ENCODE measurements at regions not wholly inside any gene's neighbourhood (a gene's known extent, or its start where the extent isn't known, plus 50 kb on each side); places are given as distances from the start of the nearest gene placed in this dataset.

GRCh38 chr6:9532621-9533557 is 882.0 kb downstream of the TFAP2A start:
- FAIRE-seq (no peak), DNase-seq (ENCODE audit: insufficient read length, low spot score) (no peak)
- TF ChIP-seq, protein P1, sequence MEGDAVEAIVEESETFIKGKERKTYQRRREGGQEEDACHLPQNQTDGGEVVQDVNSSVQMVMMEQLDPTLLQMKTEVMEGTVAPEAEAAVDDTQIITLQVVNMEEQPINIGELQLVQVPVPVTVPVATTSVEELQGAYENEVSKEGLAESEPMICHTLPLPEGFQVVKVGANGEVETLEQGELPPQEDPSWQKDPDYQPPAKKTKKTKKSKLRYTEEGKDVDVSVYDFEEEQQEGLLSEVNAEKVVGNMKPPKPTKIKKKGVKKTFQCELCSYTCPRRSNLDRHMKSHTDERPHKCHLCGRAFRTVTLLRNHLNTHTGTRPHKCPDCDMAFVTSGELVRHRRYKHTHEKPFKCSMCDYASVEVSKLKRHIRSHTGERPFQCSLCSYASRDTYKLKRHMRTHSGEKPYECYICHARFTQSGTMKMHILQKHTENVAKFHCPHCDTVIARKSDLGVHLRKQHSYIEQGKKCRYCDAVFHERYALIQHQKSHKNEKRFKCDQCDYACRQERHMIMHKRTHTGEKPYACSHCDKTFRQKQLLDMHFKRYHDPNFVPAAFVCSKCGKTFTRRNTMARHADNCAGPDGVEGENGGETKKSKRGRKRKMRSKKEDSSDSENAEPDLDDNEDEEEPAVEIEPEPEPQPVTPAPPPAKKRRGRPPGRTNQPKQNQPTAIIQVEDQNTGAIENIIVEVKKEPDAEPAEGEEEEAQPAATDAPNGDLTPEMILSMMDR (IDR thresholded peaks at IDR 0.05; ENCODE audit: insufficient read depth, missing control alignments): no peak

GRCh38 chr6:9527679-9528286 is 887.1 kb downstream of the TFAP2A start:
- FAIRE-seq: no peak
- DNase-seq (ENCODE audit: insufficient read length, low spot score): no peak
- TF ChIP-seq, protein P1 (IDR thresholded peaks at IDR 0.05; ENCODE audit: insufficient read depth, missing control alignments): no peak

DNA sequence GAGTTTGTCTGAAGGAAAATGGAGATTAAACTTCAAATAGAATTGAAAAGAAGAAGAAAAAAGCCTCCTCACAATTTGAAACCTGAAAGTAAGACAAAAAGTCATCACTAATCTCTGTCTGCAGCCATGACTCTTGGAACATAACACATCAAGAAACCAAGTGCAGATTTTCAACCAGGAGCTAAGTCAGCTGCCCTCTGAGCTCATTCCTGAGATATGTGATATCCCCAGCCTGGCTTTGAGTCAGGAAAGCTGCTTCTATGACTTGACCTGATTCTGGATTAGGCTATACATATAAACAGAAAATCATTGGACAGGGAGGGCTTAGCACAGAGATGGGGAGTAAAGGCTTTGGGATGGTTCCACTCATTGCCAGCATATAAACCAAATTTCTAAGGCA is 891.4 kb downstream of the TFAP2A start:
- FAIRE-seq (no peak), DNase-seq (ENCODE audit: insufficient read length, low spot score) (no peak)
- TF ChIP-seq, protein P1 (IDR thresholded peaks at IDR 0.05; ENCODE audit: insufficient read depth, missing control alignments): no peak

DNA sequence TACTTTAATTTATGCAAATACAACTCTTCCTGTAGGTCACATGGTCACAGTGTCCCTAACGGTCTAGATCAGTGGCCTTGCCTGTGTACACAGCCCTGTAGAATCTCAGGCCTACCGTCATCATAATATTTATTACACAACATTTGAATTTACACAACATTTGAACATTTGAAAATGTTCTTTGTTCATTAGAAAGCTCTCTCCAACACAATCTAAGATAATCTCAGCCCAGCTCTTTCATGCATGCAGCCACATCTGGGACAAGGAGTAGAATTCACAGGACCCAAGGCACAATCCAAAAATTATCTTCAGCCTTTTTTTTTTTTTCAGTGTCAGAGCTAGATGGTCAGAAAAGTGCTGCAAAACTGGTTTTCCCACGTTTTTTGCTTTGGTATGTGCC is 892.8 kb downstream of the TFAP2A start:
- DNase-seq (ENCODE audit: insufficient read length, low spot score) (no peak), FAIRE-seq (no peak)
- TF ChIP-seq, protein P1 (IDR thresholded peaks at IDR 0.05; ENCODE audit: insufficient read depth, missing control alignments): no peak

DNA sequence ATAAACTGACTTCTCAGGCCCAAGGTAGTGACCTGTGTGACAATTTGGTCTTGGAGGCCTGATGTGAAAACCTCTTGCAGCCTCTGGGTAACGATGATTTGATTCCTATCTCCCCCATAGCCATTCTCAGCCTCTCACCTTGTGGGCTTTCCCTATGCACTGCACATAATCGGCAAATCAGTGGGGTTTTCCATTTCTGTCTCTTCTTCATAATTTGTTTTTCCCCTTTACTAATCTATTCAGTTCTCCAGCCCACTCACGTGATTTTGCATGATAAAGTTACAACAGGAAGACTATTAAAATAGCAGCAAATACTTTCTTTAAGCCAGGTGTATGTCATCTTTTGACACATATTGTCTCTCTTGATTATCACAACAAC is 893.7 kb downstream of the TFAP2A start:
- DNase-seq (ENCODE audit: insufficient read length, low spot score) (no peak), FAIRE-seq (no peak)
- TF ChIP-seq, protein P1 (IDR thresholded peaks at IDR 0.05; ENCODE audit: insufficient read depth, missing control alignments): no peak

GRCh38 chr6:9520417-9521151 is 894.3 kb downstream of the TFAP2A start:
- DNase-seq (ENCODE audit: insufficient read length, low spot score) (no peak), FAIRE-seq (no peak)
- TF ChIP-seq, protein P1 (IDR thresholded peaks at IDR 0.05; ENCODE audit: insufficient read depth, missing control alignments): no peak

Data from D721Med (cell line).